GM10266 (cell line): ENCODE measurements at regions not wholly inside any gene's neighbourhood (a gene's known extent, or its start where the extent isn't known, plus 50 kb on each side); places are given as distances from the start of the nearest gene placed in this dataset.

Experiments used
- DNase-seq: peaks from one replicate; pipeline ENCODE4 v3.0.0; 2012; ENCODE audit errors: extremely low spot score
- TF ChIP-seq, protein P1 (sequence below): IDR thresholded peaks from 2 replicates; pipeline ENCODE4 v1.5.1; 2012; ENCODE audit warnings: mild to moderate bottlenecking, low read depth; ENCODE audit not compliant: control insufficient read depth, insufficient read depth; ENCODE audit errors: missing control alignments

DNA sequence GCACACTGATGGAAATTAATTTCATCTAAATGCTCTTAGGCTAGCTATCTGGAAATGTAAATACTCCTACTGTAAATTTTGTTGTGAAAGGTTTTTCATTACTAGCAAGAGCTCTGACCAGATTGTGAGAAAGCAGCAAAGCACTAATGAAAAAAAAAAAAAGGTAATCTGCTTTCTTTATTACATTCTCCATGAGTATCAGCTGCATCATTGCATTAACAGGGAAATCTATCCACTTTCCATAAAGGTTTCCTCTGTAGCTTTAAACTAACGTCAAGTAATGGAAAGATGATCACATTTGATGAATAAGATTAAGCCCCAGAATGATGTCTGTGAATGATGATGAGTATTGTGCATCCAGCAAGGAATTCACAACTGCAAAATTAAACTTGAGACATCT lies 790.6 kb upstream of the TYRP1 start:
- TF ChIP-seq, protein P1, sequence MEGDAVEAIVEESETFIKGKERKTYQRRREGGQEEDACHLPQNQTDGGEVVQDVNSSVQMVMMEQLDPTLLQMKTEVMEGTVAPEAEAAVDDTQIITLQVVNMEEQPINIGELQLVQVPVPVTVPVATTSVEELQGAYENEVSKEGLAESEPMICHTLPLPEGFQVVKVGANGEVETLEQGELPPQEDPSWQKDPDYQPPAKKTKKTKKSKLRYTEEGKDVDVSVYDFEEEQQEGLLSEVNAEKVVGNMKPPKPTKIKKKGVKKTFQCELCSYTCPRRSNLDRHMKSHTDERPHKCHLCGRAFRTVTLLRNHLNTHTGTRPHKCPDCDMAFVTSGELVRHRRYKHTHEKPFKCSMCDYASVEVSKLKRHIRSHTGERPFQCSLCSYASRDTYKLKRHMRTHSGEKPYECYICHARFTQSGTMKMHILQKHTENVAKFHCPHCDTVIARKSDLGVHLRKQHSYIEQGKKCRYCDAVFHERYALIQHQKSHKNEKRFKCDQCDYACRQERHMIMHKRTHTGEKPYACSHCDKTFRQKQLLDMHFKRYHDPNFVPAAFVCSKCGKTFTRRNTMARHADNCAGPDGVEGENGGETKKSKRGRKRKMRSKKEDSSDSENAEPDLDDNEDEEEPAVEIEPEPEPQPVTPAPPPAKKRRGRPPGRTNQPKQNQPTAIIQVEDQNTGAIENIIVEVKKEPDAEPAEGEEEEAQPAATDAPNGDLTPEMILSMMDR, result no peak
- DNase-seq, result no peak

DNA sequence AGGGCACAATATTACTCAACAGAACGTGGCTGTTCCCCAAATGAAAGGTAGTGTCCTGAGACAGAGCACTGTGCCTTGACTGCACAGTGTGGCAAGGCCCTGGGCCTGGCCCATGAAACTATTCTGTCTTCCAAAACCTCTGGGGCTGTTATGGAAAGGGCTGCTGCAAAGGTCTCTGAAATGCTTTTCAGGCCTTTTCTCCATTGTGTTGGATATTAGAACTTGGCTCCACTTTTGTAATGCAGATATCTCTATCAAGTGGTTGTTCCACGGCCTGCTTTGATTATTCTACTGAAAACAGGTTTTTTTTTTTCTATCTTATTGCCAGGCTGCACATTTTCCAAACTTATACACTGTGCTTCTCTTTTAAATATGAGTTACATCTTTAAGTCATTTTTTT lies 777.5 kb upstream of the TYRP1 start:
- DNase-seq, result no peak
- TF ChIP-seq, protein P1, result no peak

DNA sequence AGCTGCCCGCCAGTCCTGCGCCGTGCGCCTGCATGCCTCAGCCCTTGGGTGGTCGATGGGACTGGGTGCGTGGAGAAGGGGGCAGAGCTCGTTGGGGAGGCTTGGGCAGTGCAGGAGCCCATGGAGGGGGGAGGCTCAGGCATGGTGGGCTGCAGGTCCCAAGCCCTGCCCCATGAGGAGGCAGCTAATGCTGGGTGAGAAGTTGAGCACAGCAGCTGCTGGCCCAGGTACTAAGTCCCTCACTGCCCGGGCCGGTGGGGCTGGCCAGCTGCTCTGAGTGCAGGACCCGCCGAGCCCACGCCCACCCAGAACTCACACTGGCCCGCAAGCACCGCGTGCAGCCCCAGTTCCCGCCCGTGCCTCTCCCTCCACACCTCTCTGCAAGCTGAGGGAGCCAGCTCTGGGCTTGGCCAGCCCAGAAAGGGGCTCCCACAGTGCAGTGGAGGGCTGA lies 764.3 kb upstream of the TYRP1 start:
- no peak for DNase-seq

DNA sequence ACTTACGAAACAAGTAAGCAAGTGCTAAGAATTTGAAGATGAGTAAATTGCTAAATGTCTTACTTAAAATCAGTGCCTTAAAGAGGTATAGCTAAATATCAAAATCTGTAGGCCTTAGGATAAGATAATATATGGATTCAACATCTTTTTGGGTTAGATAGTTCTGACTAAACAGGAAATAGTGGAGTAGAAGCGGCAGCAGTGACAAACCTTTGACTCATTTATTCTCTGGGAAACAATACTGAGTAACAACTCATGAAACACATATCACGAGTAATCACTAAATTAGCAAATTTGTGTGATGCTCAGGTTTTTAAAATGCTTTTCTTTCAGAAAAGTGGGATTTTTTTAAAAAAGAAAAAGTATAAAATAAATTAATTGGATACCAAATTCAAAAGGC lies 762.1 kb upstream of the TYRP1 start:
- no peak for DNase-seq
- TF ChIP-seq, protein P1, result no peak

More for the DNA sequence above, 764.3 kb upstream of the TYRP1 start:
- TF ChIP-seq, protein P1, result no peak

DNA sequence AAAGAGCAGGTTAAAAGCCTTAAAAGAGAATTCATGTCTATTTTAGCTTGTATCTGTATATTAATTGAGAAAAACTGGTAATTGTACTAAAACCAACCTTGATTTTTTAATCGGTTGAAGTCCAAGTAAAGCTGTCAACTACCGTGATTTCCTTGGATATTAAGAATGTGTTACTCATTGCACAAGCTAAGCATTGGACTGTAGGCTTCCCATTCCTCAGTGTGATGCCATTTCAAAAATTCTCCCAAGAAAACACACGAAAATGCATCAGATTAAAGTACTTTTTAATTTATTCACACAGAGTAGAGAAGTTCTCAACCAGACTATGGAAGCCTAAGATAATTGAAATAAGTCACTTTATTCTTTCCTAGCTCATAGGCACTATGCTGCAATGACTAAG lies 761.4 kb upstream of the TYRP1 start:
- no peak for DNase-seq
- TF ChIP-seq, protein P1, result no peak

DNA sequence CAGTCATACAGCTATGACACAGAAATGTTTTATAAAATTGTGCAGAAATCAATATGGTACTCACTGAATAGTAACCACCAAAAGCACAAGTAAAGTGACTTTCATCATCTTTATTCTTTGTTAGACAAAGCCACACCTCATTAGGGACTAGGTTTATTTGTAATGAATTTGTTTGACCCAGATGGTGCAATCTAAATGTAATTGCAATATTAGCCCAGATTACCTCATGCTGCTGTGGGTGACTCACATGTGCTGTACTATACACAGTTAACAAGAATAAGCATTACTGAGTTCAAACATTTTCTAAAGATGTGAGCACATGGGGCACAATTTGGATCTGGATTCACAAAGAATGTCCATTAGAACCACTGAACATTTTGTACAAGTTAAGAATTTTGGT lies 759.3 kb upstream of the TYRP1 start:
- DNase-seq, result no peak
- TF ChIP-seq, protein P1, result no peak

DNA sequence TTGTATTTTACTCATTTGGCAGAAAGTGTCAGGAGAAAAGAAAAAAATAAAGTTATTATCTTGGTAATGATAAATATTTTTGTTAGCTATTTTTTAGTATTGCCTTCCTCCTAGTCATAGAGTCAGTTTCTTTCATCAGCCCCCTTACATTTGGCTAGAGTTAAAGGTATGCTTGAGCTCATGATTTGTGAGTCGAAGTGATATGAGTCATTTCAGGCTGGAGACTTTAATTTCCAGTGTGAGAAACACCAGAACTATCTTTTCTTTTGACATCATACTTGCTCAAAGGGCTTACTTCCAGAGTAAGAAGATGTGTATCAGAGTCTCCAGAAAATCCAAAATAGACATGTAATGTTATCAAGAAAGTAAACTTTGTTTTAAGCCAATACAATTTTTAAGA lies 746.7 kb upstream of the TYRP1 start:
- no peak for DNase-seq
- TF ChIP-seq, protein P1, result no peak
